Muscle of back (tissue), 3 donors: ENCODE measurements at regions not wholly inside any gene's neighbourhood (a gene's known extent, or its start where the extent isn't known, plus 50 kb on each side); places are given as distances from the start of the nearest gene placed in this dataset.
"Not testable (repeated sequence)": the region's sequence is repeated elsewhere in the genome, so short reads cannot be mapped to it uniquely, and the experiment has no call there.

Source experiments
- DNase-seq, 3 donors: peaks; one replicate each; pipeline versions ENCODE4 v3.0.0 to v3.0.0-alpha.2; 2013

- DNase-seq = no peak
Observed at GRCh38 chr11:91326751-91327150, 897.9 kb upstream of the FAT3 start.

DNA sequence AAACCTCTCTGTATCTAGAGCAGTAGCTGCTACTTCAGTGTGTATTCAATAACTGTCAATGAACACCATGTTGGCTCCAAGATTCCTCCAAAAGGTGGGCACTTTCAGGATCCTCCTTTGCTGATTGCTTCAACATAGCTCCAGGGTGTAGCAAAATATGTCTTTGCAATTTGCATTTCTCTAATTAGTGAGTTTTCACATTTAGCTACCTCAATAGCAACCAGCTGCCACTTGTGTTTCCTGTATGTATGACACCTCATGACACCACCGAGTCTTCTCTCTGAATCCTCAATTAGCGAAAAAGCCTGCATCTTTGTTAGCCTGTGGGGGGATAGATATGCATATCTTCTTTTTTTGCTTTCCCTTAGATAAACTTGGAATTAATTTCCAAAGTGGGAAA, 898.3 kb upstream of the FAT3 start:
- no peak for DNase-seq

DNA sequence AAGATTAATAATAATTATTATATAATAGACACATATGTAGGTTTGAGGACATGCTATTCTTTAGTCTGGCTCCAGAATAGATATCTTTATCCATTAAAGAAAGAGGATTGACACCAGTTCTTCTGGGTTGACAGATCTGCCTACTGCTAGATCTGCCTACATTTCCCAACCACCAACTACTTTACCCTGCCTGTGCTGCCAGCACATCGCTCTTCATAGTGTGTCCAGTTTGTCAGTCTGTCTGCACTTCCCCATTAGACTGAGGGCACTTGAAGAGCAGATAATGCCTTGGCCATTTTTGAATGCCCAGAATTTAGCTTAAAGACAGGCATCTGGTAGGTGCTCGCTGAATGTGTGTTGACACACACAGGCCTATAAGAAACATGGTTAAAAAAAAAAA, 910.1 kb upstream of the FAT3 start:
- DNase-seq = no peak

DNA sequence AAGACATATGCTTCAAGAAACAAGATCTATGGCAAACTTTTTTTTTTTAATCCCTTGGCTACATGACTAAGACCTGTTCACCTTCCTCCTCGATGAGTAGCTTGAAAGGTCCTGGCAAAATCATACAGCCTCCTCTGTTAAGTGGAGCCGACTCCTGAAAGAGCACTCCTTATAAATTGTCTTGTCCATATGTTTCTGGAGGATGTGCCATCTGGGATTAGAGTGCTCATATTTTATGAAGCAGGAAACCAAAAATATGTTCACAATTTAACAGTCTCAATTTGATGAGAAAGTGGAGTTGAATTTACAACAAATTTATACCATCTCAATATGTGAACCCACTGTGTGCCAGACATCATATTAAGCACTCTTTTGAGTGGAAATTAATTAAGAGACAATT, 912.1 kb upstream of the FAT3 start:
- peak in 1 of 3 donors; percentile 19 for DNase-seq

- DNase-seq = no peak
Observed at GRCh38 chr11:91310085-91310484, 914.5 kb upstream of the FAT3 start.

DNA sequence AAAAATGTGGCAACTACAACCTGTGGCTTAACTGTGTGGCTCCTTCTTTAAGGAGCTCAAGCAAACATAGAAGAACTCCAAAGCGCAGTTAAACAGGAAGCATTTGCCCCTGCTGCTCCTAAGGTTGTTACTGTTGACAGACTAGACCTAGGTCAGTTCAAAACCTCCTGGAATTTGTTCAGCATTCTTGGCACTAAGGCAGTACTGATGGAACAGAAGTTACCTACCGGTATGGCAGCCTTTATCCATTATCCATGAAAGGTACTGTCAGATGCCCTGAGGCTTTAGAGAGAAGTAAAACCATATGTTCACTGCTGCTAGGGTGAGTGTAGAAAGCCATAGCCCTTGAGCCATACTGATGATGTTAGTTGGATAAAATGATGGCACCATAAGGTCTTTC, 916.5 kb upstream of the FAT3 start:
- DNase-seq = no peak

GRCh38 chr11:91305402-91305801, 919.2 kb upstream of the FAT3 start:
- DNase-seq = no peak

- no peak for DNase-seq
Observed at GRCh38 chr11:91303749-91304148, 920.9 kb upstream of the FAT3 start.

- no peak for DNase-seq
Observed at GRCh38 chr11:91299980-91300379, 924.6 kb upstream of the FAT3 start.

GRCh38 chr11:91296629-91297028, 928.0 kb upstream of the FAT3 start:
- no peak for DNase-seq

DNA sequence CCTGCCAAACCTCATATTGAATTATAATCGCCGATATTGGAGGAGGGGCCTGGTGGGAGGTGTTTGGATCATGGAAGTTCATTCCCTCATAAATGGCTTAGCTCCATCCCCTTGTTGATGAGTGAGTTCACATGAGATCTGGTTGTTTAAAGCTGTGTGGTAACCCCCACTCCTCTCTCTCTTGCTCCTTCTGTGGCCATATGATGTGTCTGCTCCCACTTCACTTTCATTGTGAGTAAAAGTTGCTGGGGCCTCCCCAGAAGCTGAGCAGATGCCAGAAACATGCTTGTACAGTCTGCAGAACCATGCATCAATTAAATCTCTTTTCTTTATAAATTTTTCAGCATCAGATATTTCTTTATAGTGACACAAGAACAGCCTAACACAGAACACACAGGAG, 929.0 kb upstream of the FAT3 start:
- DNase-seq = no peak

GRCh38 chr11:91293119-91293518, 931.5 kb upstream of the FAT3 start:
- DNase-seq = no peak

- no peak for DNase-seq
Observed at GRCh38 chr11:91272089-91272488, 952.5 kb upstream of the FAT3 start.

DNA sequence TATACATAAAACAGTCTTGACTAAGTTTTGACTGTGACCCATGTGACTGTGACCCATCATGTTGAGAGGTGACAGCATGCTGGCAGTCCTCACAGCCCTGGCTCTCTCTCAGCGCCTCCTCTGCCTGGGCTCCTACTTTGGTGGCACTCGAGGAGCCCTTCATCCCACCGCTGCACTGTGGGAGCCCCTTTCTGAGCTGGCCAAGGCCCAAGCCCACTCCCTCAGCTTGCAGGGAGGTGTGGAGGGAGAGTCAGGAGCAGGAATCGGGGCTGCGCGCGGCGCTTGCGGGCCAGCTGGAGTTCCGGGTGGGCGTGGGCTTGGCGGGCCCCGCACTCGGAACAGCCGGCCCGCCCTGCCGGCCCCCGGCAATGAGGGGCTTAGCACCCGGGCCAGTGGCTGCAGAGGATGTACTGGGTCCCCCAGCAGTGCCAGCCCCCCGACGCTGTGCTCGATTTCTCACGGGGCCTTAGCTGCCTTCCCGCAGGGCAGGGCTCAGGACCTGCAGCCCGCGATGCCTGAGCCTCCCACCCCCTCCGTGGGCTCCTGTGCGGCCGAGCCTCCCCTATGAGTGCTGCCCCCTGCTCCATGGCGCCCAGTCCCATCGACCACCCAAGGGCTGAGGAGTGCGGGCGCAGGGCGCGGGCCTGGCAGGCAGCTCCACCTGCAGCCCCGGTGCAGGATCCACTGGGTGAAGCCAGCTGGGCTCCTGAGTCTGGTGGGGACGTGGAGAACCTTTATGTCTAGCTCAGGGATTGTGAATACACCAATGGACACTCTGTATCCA, 955.9 kb upstream of the FAT3 start:
- DNase-seq = not testable (repeated sequence)

GRCh38 chr11:91265946-91266345, 958.7 kb upstream of the FAT3 start:
- no peak for DNase-seq

DNA sequence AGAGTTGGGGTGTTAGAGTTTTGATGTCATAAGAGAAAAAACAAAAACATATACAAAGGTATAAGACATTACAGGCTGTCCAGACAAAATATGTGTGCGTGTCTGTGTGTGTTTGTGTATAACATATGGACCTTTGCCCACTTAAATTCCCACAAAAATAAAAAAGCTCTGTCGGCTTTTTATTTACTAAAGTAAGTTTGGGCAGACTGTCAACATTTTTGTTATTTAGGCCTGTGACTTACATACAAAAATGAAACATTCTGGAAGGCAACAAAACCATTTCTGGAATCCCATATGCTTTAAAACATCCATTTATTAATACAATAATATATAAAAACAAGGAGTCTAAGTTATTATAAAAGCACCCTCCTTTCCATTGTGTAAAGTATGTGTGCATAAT, 960.1 kb upstream of the FAT3 start:
- DNase-seq = peak in 2 of 3 donors; percentile 19 to 61

DNA sequence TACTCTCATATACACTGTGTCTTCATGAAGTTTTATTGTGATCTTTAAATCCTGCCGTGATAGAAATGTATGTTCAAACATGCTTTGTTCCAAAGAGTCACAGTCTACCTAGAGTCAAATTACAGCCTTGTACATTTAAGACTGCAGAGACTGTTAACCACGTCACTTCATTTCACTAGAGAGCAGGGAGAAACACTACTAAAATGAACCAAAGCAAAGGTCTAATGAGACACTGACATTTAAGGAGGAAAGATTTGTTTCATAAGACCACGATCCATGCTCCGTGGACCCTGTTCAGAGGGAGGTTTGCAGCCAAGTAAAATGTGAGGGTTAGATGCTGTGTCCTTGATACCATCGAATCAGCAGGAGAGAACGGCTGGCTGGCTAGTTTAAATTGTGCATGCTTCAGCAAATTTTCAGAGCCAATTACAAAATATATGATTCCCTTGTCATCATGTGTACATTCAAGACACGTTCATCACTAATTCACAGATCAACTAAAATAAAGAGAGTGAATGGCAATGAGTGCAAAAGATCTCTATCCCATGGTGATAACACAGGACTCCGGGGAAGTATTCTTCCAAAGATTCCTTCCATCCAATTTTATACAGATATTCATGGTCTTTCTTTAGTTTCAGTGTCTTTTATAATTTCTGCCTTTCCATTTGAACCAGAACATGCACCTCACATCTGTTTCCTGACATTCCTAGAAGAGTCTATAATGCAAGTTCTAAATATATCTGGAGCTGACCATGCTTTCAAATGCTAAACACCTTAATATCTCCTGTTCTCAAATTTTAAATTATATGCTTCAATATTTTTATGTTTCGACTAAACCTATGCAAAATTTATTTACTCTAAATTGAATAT, 960.9 kb upstream of the FAT3 start:
- peak in 2 of 3 donors; percentile 32 to 84 for DNase-seq

DNA sequence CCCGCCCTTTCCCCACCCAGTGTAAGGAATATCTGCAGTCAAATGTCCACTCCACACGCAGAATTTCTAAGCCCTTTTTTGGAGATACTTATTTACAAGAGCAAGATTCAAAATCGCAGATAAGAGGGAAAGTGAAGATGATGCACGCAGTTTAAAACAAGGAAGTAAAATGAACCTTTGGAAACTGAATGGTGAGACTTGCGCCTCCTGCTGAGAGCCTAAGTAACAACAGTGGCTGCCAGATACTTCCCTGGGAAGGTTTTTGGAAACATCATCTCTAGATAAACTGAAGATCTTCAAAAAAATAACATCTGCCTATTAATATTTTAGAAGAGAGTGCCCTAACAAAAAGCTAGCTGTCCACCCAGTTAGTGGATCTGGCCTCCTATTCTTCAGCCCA, 963.1 kb upstream of the FAT3 start:
- DNase-seq = no peak

DNA sequence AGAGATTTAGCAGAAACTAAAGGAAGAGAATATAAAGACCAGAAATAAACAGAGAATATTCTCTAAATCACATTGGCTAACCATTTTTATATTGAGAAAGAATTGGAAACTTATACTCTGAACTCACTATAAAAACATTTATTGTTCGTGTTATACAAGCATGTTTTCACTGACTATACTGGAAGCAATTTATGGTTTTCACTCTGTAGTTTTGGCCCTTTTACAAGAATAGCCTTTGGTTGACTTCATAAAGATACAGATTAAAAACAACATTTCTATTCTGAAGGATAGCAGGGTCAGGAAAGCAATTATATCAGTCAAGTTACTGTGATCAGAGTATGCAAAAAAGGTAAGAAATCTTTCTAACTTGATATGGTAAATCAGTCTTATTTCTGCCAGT, 965.7 kb upstream of the FAT3 start:
- peak in 2 of 3 donors; percentile 35 to 57 for DNase-seq

- peak; percentile 71 to 87 (median 83) for DNase-seq
Observed at GRCh38 chr11:91257667-91258066, 967.0 kb upstream of the FAT3 start.

GRCh38 chr11:91248199-91248807, 976.3 kb upstream of the FAT3 start:
- DNase-seq = peak; percentile 39 to 61 (median 46)

DNA sequence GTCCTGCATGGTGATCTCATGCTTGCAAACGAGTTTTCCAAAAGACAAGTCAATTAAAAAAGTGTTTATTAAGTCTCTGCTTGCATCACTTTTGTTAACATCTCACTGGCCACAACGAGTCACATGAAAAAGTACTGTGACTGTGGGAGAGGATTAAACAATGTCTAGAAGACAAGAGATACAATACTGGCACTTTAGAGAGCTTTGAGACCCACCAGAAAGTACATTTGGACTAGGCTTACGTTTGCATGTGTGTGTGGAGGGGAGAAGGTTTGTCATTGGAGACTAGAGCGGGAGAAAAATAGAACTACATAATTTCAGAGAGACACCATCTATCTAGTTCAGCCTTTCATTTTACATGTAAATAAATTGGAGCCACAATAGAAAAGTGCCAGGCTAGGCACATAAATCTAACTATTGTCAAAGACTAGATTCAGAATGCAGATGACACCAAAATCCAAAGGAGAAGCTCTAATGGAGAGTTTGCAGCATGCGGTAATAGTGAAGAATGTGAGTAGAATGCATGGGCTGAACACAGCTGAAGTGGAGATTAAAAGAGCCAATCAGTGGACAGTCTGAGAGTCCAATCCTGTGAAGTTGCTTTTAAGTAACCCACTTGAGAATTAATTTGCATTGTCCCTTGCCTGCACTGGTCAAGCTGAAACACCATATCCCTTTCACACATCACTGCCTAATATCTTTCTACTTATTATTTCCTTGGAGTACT, 977.4 kb upstream of the FAT3 start:
- no peak for DNase-seq
